ENCODE measurements at regions not wholly inside any gene's neighbourhood (a gene's known extent, or its start where the extent isn't known, plus 50 kb on each side); places are given as distances from the start of the nearest gene placed in this dataset.
"Not testable (repeated sequence)": the region's sequence is repeated elsewhere in the genome, so short reads cannot be mapped to it uniquely, and the experiment has no call there.

DNA sequence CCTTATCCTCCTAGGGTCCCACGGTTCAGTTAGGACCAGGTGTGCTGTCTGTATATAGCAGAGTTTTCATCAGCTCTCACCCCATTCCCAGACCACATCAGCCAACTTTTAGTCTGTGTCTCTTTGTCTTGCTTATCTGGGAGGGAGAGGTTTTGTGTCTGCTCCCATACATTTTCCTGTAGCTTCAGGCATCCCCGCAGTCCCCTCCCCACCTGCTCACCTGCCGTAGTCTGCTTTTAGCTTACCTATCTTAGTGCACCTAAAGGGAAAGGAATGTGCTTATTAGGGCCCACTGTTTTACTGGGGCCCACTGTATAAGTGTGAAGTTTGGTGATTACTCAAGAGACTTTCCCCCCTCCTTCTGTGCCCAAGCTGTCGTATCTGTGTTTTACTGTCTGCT is 225.1 kb downstream of the PLA2G4A start:
- no peaks in the 10 kb centered on the region for H3K4me1 Mint-ChIP-seq
- no peaks in the 10 kb centered on the region for H3K9me3 Mint-ChIP-seq
- no peaks in the 10 kb centered on the region for H3K27me3 ChIP-seq (ENCODE audit: insufficient read depth, low read length, poor library complexity, severe bottlenecking)
- POLR2A ChIA-PET: no interaction called here
- DNase-seq: no peak
- no peak overlapping the region for H3K4me3 ChIP-seq (ENCODE audit: low read length)
- no peaks in the 10 kb centered on the region for H3K36me3 ChIP-seq (ENCODE audit: insufficient read depth, low read length)
- H3K36me3 Mint-ChIP-seq: no peaks in the 10 kb centered on the region
- no peak overlapping the region for H3K4me3 Mint-ChIP-seq
- no peaks in the 10 kb centered on the region for H3K9me3 ChIP-seq (ENCODE audit: low read length)
- no peak overlapping the region for H3K27ac ChIP-seq (ENCODE audit: low read depth, low read length)
- CTCF ChIA-PET: no interaction called here
- H3K4me1 ChIP-seq (ENCODE audit: insufficient read depth, low read length): no peaks in the 10 kb centered on the region
- H3K27ac Mint-ChIP-seq: no peak overlapping the region
- H3K27me3 Mint-ChIP-seq: no peaks in the 10 kb centered on the region

GRCh38 chr1:187054862-187055757 is 226.4 kb downstream of the PLA2G4A start:
- Histone ChIP-seq H3K4me1 (ENCODE audit: insufficient read depth, low read length) (no peaks in the 10 kb centered on the region), H3K27ac (ENCODE audit: low read depth, low read length) (no peak overlapping the region), H3K27me3 (ENCODE audit: insufficient read depth, low read length, poor library complexity, severe bottlenecking) (no peaks in the 10 kb centered on the region), H3K9me3 (ENCODE audit: low read length) (no peaks in the 10 kb centered on the region), H3K4me3 (ENCODE audit: low read length) (no peak overlapping the region), H3K36me3 (ENCODE audit: insufficient read depth, low read length) (no peaks in the 10 kb centered on the region)
- no peak overlapping the region for H3K27ac Mint-ChIP-seq
- POLR2A ChIA-PET: no interaction called here
- no peak overlapping the region for H3K4me3 Mint-ChIP-seq
- CTCF ChIA-PET: no interaction called here
- no peaks in the 10 kb centered on the region for H3K36me3 Mint-ChIP-seq
- no peaks in the 10 kb centered on the region for H3K27me3 Mint-ChIP-seq
- no peaks in the 10 kb centered on the region for H3K4me1 Mint-ChIP-seq
- H3K9me3 Mint-ChIP-seq: no peaks in the 10 kb centered on the region
- DNase-seq: no peak

DNA sequence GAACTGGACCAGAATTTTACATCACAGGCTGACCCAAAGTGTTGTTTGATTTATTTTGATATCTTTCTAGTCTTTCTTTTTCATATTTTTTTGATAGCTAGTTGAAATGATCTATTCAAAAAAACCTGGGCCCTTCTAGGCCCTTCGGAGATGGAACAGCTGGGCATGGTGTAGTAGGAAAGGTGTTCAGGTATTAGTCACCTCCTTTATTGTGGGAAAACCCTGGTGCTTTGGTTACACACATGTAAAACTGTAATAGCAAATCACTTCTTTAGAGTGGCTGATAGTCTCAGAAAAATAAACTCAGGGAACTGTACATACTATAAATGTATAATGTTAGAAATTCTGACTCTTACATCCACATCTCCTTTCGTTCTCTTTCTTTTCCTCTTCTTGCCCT is 234.5 kb downstream of the PLA2G4A start:
- CTCF ChIA-PET: no interaction called here
- no peaks in the 10 kb centered on the region for H3K4me1 ChIP-seq (ENCODE audit: insufficient read depth, low read length)
- no peaks in the 10 kb centered on the region for H3K27me3 ChIP-seq (ENCODE audit: insufficient read depth, low read length, poor library complexity, severe bottlenecking)
- Mint-ChIP-seq H3K27me3 (no peaks in the 10 kb centered on the region), H3K27ac (no peak overlapping the region), H3K36me3 (no peaks in the 10 kb centered on the region), H3K4me3 (no peak overlapping the region), H3K9me3 (peaks cover 0 to 4% (median 3%) of the 10 kb centered on the region in 5 donors), H3K4me1 (no peaks in the 10 kb centered on the region)
- DNase-seq: no peak
- POLR2A ChIA-PET: no interaction called here
- no peak overlapping the region for H3K27ac ChIP-seq (ENCODE audit: low read depth, low read length)
- H3K9me3 ChIP-seq (ENCODE audit: low read length): no peaks in the 10 kb centered on the region
- H3K4me3 ChIP-seq (ENCODE audit: low read length): no peak overlapping the region
- H3K36me3 ChIP-seq (ENCODE audit: insufficient read depth, low read length): no peaks in the 10 kb centered on the region

GRCh38 chr1:187067160-187067559 is 238.4 kb downstream of the PLA2G4A start:
- no peak overlapping the region for H3K27ac Mint-ChIP-seq
- H3K4me1 Mint-ChIP-seq: no peaks in the 10 kb centered on the region
- POLR2A ChIA-PET: no interaction called here
- Histone ChIP-seq H3K9me3 (ENCODE audit: low read length) (no peaks in the 10 kb centered on the region), H3K4me1 (ENCODE audit: insufficient read depth, low read length) (no peaks in the 10 kb centered on the region), H3K27me3 (ENCODE audit: insufficient read depth, low read length, poor library complexity, severe bottlenecking) (no peaks in the 10 kb centered on the region), H3K36me3 (ENCODE audit: insufficient read depth, low read length) (no peaks in the 10 kb centered on the region), H3K4me3 (ENCODE audit: low read length) (no peak overlapping the region), H3K27ac (ENCODE audit: low read depth, low read length) (no peak overlapping the region)
- CTCF ChIA-PET: no interaction called here
- no peak for DNase-seq
- no peak overlapping the region for H3K4me3 Mint-ChIP-seq
- no peaks in the 10 kb centered on the region for H3K27me3 Mint-ChIP-seq
- peaks cover 0 to 4% (median 2%) of the 10 kb centered on the region in 5 donors for H3K9me3 Mint-ChIP-seq
- H3K36me3 Mint-ChIP-seq: no peaks in the 10 kb centered on the region

DNA sequence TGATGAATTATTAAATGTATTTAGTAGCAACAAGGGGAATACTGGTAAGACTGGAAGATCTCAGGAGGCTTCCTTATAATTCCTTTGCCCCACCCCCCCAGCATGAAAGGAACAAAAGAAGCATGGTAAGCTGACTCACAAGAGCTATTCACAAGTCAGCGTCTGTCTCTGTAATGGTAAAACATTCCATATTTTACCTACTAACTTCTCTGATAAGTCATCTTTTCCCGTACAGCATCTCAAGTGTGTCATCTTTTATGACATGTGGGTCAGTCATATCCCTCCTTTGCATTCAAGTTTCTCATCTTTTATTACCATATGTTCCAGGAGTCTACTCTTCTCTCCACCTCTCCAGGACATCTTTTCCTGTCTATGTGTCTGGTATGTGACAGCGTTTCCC is 241.3 kb downstream of the PLA2G4A start:
- POLR2A ChIA-PET: no interaction called here
- peak overlapping the region in 1 of 7 donors; percentile 52 for H3K4me3 Mint-ChIP-seq
- CTCF ChIA-PET: no interaction called here
- no peaks in the 10 kb centered on the region for H3K9me3 ChIP-seq (ENCODE audit: low read length)
- H3K36me3 Mint-ChIP-seq: peaks cover 1 to 4% (median 4%) of the 10 kb centered on the region in 3 donors
- H3K27me3 Mint-ChIP-seq: no peaks in the 10 kb centered on the region
- peaks cover 0 to 10% (median 0%) of the 10 kb centered on the region in 5 donors for H3K9me3 Mint-ChIP-seq
- H3K4me1 Mint-ChIP-seq: peaks cover 0 to 3% (median 2%) of the 10 kb centered on the region in 3 donors
- H3K4me1 ChIP-seq (ENCODE audit: insufficient read depth, low read length): no peaks in the 10 kb centered on the region
- H3K36me3 ChIP-seq (ENCODE audit: insufficient read depth, low read length): no peaks in the 10 kb centered on the region
- H3K27me3 ChIP-seq (ENCODE audit: insufficient read depth, low read length, poor library complexity, severe bottlenecking): no peaks in the 10 kb centered on the region
- H3K27ac ChIP-seq (ENCODE audit: low read depth, low read length): no peak overlapping the region
- H3K27ac Mint-ChIP-seq: no peak overlapping the region
- H3K4me3 ChIP-seq (ENCODE audit: low read length): no peak overlapping the region
- no peak for DNase-seq

GRCh38 chr1:187072262-187073034 is 243.7 kb downstream of the PLA2G4A start:
- peak overlapping the region in 7 of 8 donors; percentile 44 to 89 (median 78) for H3K27ac Mint-ChIP-seq

GRCh38 chr1:187073035-187073560 is 244.3 kb downstream of the PLA2G4A start:
- H3K9me3 Mint-ChIP-seq: peaks cover 0 to 14% (median 0%) of the 10 kb centered on the region in 5 donors

More at GRCh38 chr1:187072262-187073034, 243.7 kb downstream of the PLA2G4A start:
- H3K27me3 ChIP-seq (ENCODE audit: insufficient read depth, low read length, poor library complexity, severe bottlenecking); H3K4me1 ChIP-seq (ENCODE audit: insufficient read depth, low read length); H3K36me3 Mint-ChIP-seq; H3K27me3 Mint-ChIP-seq; H3K27ac ChIP-seq (ENCODE audit: low read depth, low read length); H3K4me1 Mint-ChIP-seq; H3K9me3 ChIP-seq (ENCODE audit: low read length); H3K36me3 ChIP-seq (ENCODE audit: insufficient read depth, low read length): not testable (repeated sequence)
- DNase-seq: peak in 1 of 5 donors; percentile 26
- Mint-ChIP-seq H3K4me3 (peak overlapping the region; percentile 81 to 97 (median 92)), H3K9me3 (peaks cover 0 to 12% (median 0%) of the 10 kb centered on the region in 5 donors)
- ChIA-PET CTCF (interaction anchor here (1.3 kb wide), 1 partner anchor 21 kb away, joined by 3 read pairs; no protein-coding TSS in a partner anchor), POLR2A (interaction anchor here (1.2 kb wide), 1 partner anchor 698 kb away, joined by 3 read pairs; the partner anchor contains the start of gene TPR)
- H3K4me3 ChIP-seq (ENCODE audit: low read length): peak overlapping the region; percentile 26

More at GRCh38 chr1:187073035-187073560, 244.3 kb downstream of the PLA2G4A start:
- H3K27ac ChIP-seq (ENCODE audit: low read depth, low read length); H3K36me3 ChIP-seq (ENCODE audit: insufficient read depth, low read length); DNase-seq; H3K27me3 ChIP-seq (ENCODE audit: insufficient read depth, low read length, poor library complexity, severe bottlenecking); H3K4me1 Mint-ChIP-seq; H3K36me3 Mint-ChIP-seq; H3K4me1 ChIP-seq (ENCODE audit: insufficient read depth, low read length); H3K9me3 ChIP-seq (ENCODE audit: low read length); H3K27me3 Mint-ChIP-seq: not testable (repeated sequence)
- CTCF ChIA-PET: interaction anchor here (1.3 kb wide), 1 partner anchor 21 kb away, joined by 3 read pairs; no protein-coding TSS in a partner anchor
- H3K4me3 ChIP-seq (ENCODE audit: low read length): peak overlapping the region; percentile 26
- H3K4me3 Mint-ChIP-seq: peak overlapping the region; percentile 81 to 97 (median 92)
- H3K27ac Mint-ChIP-seq: peak overlapping the region; percentile 44 to 89 (median 78)
- POLR2A ChIA-PET: interaction anchor here (1.2 kb wide), 1 partner anchor 698 kb away, joined by 3 read pairs; the partner anchor contains the start of gene TPR
